NCI-H774 (cell line): ENCODE measurements at regions not wholly inside any gene's neighbourhood (a gene's known extent, or its start where the extent isn't known, plus 50 kb on each side); places are given as distances from the start of the nearest gene placed in this dataset.
"Not testable (repeated sequence)": the region's sequence is repeated elsewhere in the genome, so short reads cannot be mapped to it uniquely, and the experiment has no call there.

Experiments used
- DNase-seq: peaks from one replicate; lab custom pipeline; 2025; lab: John Stamatoyannopoulos, UW

DNA sequence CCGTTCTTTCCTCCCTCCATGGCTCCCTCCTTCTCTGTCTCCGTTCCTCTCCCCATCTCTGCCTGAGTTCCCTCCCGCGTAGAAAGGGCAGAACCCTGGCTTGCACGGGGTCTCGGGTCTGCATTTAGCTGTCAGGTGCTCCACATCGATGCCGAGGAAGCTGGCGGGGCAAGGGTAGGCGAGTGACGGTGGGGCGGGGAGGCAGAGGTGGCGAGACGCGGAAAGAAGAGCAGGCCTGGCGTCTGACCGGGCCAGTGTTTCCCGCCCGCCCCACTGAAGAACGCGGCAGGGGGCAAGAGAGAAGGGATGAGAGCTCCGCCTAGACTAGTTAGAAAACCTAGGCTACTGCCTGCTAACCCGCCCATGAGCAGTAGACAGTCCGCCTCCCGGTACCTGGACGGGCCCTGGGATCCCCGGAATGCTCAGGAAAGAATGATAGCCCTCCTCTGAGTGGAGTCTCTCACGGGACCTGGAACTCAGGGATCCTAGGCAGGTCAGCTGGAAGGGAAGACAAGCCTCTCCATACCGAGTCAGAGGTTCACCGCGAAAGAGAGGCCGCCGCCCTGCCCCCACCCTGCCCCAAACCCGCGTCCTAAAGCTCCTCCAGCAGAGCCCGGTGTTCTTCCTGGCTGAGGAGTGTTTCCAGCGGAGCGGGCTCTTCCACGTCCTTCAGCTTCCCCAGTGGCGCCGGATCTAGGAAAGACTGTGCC, 357.9 kb upstream of the DEFB115 start:
- not testable (repeated sequence) for DNase-seq

DNA sequence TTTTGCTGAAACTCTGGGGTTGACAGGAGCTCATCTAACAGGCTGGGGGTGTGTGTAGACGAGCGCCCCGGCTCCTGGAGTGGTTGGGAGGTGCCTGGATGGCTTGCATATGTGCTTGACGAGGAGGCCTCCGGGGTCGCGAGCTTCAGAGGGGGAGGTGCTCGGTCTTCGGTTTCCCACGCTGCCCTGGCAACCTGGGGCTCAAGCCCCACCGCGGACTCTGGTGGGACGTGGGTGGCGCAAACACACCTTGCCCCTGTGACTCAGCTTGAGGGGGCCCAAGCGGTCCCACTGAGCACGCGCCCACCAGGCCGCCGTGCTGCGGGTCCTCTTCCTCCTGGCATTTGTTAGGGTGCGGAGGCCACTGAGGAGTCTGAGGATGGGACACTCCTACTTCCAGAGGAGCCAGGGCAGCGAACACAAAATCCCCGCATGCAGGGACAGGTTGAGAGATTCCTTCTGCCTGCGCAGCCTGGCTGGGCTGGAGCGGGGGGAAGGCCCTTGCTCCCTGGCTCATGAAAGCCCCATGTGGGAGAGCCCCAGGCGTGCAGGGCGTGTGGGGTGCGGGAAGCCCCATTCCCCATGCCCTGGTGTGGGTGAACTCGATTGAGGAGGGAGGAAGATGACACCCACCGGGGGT, 357.3 kb upstream of the DEFB115 start:
- DNase-seq: not testable (repeated sequence)

DNA sequence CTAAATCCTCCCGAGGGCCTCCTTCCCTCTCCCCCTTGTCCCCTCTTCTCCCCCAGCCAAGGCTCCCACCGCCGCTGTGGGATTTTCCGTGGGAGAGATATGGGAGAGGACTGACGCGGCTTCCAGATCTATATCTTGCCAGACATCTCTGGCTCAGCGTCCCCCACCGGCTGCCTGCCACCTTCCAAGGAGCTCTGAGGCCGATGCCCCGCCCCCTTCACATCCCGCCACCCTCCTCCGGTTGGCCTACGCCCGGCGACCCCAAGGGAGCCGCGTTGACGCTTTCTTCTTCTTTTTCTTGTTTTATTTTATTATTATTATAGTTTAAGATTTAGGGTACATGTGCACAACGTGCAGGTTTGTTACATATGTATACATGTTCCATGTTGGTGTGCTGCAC, 352.2 kb upstream of the DEFB115 start:
- not testable (repeated sequence) for DNase-seq

DNA sequence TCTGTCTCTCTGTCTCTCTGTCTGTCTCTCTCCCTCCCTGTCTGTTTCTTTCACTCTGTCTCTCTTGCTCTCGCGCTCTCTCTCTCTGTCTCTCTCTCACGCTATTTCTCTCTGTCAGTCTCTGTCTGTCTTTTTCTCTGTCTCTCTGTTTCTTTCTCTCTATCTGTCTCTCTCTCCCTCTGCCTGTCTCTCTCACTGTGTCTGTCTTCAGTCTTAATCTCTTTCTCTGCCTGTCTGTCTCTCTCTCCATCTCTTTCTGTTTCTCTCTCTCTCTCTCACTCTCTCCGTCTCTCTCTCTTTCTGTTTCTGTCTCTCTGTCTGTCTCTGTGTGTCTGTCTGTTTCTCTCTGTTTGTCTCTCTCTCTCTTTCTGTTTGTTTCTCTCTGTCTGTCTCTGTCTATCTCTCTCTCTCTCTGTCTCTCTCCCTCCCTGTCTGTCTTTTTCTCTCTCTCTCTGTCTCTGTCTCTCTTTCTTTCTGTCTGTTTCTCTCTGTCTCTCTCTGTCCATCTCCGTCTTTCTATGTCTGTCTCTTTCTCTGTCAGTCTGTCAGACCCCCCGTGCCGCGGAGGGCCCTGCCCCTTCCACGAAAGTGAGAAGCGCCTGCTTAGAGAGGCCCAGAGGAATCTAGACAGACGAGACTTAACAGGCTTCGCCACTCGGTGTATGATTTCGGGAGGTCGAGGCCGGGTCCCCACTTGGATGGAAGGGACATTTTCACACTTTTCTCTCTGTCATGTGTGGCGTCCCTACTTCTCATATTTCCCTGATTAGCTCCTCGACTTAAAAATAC, 346.3 kb upstream of the DEFB115 start:
- DNase-seq: no peak

DNA sequence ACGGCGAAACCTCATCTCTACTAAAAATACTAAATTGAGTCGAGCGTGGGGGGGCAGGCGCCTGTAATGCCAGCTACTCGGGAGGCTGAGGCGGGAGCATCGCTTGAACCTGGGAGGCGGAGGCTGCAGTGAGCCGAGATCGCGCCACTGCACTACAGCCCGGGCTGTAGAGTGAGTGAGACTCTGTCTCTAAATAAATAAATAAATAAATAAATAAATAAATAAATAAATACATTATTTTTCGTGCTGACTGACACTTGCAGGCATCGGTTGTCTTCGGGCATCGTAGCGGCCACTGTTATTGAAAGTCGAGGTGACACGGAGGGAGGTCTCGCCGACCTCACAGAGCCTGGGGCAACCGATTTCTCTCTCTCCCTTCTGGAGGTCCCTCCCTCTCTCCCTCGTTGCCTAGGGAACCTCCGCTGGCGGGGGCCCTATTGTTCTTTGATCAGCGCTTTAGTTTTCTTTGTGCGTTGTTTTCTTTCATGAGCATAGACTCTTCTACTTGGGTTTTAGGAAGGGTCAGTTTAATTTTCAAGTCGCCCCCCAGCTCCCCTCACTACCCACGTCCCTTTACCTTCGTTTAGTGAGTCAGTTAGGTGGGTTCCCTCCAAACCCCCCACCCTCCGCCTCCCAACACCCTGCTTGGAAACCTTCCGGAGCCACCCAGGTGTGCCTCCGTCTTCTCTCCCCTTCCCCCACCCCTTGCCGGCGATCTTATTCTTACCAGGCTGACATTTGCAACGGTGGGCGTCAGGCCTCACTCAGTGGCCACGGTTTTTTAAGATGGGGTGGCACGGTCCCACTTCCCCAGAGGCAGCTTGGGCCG, 345.4 kb upstream of the DEFB115 start:
- DNase-seq: not testable (repeated sequence)

DNA sequence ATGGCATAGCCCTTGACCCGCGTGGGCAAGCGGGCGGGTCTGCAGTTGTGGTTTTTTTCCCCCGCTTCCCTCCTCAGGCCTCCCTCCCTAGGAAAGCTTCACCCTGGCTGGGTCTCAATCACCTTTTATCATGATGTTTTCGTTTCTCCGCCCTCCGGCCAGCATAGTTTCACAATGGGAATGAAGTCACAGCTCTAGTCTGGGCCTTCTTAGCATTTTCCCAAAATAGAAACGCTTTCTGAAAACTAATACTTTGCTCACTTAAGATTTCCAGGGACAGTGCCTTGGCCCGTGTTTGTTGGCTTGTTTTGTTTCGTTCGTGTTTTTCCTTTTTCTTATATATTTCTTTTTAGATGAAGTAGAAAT, 344.8 kb upstream of the DEFB115 start:
- DNase-seq: not testable (repeated sequence)

DNA sequence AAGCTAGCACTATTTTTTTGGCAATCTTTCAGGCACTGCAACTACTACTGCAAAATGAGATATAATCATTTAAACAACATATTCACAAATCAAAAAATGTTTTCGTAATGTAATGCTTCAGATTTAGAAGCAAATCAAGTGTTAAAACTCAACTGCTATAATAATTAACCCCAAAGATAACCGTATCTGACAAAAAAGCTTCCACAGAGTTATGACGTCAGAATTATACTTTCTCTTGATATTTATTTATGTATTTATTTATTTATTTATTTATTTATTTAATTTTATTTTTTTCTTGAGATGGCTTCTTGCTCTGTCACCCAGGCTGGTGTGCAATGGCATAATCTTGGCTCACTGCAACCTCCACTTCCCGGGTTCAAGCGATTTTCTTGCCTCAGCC, 341.1 kb upstream of the DEFB115 start:
- DNase-seq: not testable (repeated sequence)

DNA sequence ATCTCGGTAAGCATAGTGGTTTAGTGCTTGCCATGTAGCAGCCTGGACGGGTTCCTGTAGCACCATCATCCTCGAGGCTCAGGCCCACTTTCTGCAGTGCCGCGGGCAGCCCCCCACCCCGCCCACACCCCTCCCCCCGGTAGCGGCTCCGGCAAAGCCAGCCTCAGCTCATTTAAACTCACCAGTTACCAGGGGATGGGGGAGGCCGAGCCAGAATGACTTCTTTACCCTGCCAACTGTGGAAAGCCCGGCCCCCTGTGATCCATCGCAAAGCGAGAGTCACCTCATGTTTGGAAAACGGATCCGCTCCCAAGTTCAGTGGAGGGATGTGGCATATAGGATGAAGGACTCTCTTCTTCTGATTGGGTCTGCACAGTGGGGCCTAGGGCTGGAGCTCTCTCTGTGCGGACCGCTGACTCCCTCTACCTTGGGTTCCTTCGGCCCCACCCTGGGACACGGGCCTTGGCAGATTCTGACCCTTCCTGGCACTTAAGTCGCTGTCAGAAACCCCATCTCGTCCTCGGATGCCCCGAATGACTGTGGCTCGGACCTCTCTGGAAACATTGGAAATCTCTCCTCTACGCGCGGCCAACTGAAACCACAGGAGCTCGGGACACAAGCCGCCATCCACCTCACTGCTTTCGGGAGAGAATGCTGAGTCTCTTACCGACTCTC, 337.8 kb upstream of the DEFB115 start:
- no peak for DNase-seq

DNA sequence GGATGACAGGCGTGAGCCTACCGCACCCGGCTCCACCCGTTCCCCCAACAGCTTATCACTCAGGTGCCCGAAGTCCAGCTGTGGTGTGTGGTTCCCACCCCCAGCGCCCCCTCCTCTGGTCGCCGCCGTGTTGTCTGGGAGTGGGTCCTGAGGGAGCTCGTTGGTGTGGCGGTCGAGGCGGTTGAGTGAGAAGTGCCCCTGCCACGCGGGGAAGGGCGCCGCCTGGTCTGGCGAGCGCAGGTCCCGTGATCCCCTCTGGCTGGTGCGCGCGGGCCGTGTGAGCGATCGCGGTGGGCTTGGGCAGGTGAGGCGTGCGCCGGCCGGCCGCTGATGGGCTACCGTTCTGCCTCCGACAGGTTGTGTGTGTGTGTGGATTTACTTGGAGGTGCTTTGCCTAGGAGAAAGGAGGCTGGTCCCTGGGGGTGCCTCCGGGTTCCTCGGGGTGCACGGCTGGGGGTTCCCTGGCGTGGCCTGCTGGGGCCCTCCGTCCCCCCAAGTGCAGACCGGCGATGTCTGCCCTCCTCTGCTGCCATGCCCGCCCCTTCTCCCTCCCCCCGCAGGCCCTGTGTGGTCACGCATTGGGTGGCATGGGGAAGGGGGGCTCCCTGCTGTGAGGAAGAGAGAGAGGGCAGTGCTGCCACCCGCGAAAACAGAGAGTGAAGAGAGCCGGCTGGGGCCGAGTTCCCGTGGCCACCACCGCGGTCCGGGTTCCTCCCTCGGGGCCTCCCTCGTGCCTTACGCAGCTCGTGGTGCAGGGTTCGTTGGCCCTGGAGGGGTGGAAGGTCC, 336.0 kb upstream of the DEFB115 start:
- no peak for DNase-seq

DNA sequence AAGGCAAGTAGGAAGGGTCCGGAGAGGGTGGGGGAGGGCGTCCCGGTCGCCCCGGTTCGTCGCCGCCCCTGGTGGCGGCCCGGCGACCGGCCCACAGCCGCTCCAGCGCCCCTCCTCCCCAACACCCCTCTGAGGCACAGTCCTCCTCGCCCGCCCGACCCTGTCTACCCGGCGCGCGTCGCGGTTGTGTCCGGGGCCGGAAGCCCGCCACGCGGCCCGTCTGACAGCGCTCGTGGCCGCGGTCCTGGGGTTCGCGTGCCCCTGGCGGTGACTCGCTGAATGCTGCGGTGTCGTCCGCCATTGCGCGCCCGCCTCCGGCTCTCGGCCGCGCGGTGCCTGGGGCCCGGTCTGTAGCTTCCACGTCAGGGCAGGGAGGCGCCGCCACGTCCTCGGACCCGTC, 335.3 kb upstream of the DEFB115 start:
- DNase-seq: no peak

DNA sequence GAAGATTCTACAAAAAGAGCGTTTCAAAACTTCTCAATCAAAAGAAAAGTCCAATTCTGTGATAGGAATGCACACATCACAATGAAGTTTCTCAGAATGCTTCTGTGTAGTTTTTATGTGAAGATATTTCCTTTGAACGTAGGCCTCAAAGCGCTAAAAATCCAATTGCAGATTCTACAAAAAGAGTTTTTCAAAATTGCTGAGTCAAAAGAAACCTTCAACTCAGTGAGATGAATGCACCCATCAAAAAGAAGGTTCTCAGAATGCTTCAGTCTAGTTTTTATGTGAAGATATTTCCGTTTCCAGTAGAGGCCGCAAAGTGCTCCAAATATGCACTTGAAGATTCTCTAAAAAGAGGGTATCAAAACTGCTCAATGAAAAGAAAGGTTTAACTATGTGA, 319.7 kb upstream of the DEFB115 start:
- DNase-seq: no peak

DNA sequence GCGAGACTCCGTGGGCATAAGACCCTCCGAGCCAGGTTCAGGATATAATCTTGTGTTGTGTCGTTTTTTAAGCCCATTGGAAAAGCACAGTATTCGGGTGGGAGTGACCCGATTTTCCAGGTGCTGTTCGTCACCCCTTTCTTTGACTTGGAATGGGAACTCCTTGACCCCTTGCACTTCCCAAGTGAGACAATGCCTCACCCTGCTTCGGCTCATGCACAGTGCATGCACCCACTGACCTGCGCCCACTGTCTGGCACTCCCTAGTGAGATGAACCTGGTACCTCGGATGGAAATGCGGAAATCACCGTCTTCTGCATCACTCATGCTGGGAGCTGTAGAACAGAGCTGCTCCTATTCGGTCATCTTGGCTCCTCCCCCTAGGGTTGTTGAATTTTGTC, 307.7 kb upstream of the DEFB115 start:
- DNase-seq: no peak

DNA sequence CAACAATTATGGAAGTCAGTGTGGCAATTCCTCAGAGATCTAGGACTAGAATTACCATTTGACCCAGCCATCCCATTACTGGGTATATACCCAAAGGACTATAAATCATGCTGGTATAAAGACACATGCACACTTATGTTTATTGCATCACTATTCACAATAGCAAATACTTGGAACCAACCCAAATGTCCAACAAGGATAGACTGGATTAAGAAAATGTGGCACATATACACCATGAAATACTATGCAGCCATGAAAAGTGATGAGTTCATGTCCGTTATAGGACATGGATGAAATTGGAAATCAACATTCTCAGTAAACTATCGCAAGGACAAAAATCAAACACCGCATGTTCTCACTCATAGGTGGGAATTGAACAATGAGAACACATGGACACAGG, 306.4 kb upstream of the DEFB115 start:
- DNase-seq: not testable (repeated sequence)

DNA sequence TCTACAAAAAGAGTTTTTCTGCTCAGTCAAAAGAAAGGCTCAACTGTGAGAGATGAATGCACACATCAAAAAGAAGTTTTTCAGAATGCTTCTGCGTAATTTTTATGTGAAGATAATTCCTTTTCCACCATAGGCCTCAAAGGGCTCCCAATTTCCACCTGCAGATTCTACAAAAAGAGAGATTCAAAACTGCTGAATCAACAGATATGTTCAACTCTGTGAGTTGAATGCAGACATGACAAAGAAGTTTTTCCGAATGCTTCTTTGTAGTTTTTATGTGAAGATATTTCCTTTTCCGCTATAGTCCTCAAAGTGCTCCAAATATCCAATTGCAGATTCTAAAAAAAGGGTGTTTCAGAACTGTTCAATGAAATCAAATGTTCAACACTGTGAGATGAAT, 300.8 kb upstream of the DEFB115 start:
- not testable (repeated sequence) for DNase-seq

DNA sequence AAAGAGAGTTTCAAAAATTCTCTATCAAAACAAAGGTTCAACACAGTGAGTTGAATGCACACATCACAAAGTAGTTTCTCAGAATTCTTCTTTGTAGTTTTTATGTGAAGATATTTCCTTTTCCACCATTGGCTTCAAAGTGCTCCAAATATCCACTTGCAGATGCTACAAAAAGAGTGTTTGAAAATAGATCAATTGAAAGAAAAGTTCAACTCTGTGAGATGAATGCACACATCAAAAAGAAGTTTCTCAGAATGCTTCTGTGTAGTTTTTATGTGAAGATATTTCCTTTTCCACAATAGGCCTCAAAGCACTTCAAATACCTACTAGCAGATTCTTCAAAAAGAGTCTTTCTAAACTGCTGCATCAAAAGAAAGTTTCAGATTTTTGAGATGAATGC, 298.3 kb upstream of the DEFB115 start:
- not testable (repeated sequence) for DNase-seq

DNA sequence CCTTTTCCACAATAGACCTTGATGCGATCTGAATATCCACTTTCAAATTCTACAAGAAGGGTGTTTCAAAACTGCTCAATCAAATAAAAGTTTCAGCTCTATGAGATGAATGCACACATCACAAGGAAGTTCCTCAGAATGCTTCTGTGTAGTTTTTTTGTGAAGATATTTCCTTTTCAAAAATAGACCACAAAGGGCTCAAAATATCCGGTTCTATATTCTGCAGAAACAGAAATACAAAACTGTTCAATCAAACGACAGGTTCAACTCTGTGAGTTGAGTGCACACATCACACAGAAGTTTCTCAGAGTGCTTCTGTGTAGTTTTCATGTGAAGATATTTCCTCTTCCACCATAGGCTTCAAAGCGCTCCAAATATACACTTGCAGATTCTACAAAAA, 293.9 kb upstream of the DEFB115 start:
- no peak for DNase-seq

DNA sequence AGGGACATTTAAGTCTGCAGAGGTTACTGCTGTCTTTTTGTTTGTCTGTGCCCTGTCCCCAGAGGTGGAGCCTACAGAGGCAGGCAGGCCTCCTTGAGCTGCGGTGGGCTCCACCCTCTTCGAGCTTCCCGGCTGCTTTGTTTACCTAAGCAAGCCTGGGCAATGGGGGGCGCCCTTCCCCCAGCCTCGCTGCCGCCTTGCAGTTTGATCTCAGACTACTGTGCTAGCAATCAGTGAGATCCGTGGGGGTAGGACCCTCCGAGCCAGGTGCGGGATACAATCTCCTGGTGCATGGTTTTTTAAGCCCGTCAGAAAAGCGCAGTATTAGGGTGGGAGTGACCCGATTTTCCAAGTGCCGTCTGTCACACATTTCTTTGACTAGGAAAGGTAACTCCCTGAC, 281.6 kb upstream of the DEFB115 start:
- DNase-seq: not testable (repeated sequence)

DNA sequence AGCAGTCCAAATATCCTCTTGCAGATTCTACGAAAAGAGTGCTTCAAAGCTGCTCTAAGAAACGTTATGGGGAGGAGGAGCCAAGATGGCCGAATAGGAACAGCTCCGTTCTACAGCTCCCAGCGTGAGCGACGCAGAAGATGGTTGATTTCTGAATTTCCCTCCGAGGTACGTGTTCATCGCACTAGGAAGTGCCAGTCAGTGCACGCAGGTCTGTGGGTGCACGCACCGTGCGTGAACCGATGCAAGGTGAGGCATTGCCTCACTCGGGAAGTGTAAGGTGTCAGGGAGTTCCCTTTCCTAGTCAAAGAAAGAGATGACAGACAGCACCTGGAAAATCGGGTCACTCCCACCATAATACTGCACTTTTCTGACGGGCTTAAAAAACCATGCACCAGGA, 272.1 kb upstream of the DEFB115 start:
- no peak for DNase-seq
